Adrenal gland (tissue), 9 donors: ENCODE measurements at regions not wholly inside any gene's neighbourhood (a gene's known extent, or its start where the extent isn't known, plus 50 kb on each side); places are given as distances from the start of the nearest gene placed in this dataset.

Experiments
- DNase-seq, 7 donors: peaks; one replicate each; pipeline ENCODE4 v3.0.0-alpha.2; 2019 to 2020
- H3K27ac ChIP-seq, 5 donors: fragments of 200-600 bp; sonication (generic) in 4 of 5; 1 replicate in 3 of 5; 2 replicates in 2 of 5; pipeline versions ENCODE4 v1.5.1 to v1.8.0; 2016 to 2020; ENCODE audit warnings: mild to moderate bottlenecking in 1 of 5
- H3K27me3 ChIP-seq: fragments of 200-600 bp; 2 replicates; pipeline ENCODE4 v1.8.0; 2021
- H3K36me3 ChIP-seq, 2 donors: fragments of 200-600 bp; replicated peaks in 1 of 2; 1 replicate in 1 of 2; 2 replicates in 1 of 2; pipeline versions ENCODE4 v1.5.1 to v1.8.0; 2018 to 2022
- H3K4me1 ChIP-seq, 2 donors: fragments of 200-600 bp; replicated peaks in 1 of 2; 1 replicate in 1 of 2; 2 replicates in 1 of 2; pipeline versions ENCODE4 v1.5.1 to v1.8.0; 2018 to 2021
- H3K4me3 ChIP-seq, 4 donors: fragments of 200-600 bp; sonication (generic) in 3 of 4; one replicate each; pipeline ENCODE4 v1.5.1; 2016 to 2018
- H3K9me3 ChIP-seq, 3 donors: fragments of 200-600 bp; sonication (generic) in 1 of 3; replicated peaks in 1 of 3; 1 replicate in 2 of 3; 2 replicates in 1 of 3; pipeline versions ENCODE4 v1.5.1 to v1.8.0; 2016 to 2021
- POLR2A ChIP-seq, 2 donors: fragments of 450-650 bp; IDR thresholded peaks; one replicate each; pipeline ENCODE4 v1.6.1; 2017; ENCODE audit warnings: antibody characterized with exemption in 2 of 2, mild to moderate bottlenecking in 2 of 2, moderate library complexity in 1 of 2
- WGBS, 4 donors: extraction: QIAGEN DNeasy Blood & Tissue Kit in 2 of 4; methylation state at CpG; one replicate each; pipeline versions ENCODE4 v1.1.5 to v1.1.7; 2013 to 2017; 5-methylcytosine and 5-hydroxymethylcytosine counted together
- intact Hi-C, 2 donors: fragments of 100-400 bp; cut with DNase I; formaldehyde crosslinking; loops; one replicate each; pipeline versions ENCODE4 v1.14.1 to v1.15.0; 2022 to 2023
- TF ChIP-seq, protein P1 (sequence below), 6 experiments: fragments of 450-650 bp in 4 of 6; fragments of 200-600 bp in 2 of 6; sonication (generic) in 1 of 6; IDR thresholded peaks; 1 replicate in 5 of 6; 2 replicates in 1 of 6; pipeline versions ENCODE4 v1.5.1 to v1.8.0; 2016 to 2021; ENCODE audit warnings: antibody characterized with exemption in 6 of 6, mild to moderate bottlenecking in 2 of 6, moderate library complexity in 1 of 6
- donor health status: healthy with polysubstance abuse.
- donor health status: Bipolar disorder and iron deficiency.
- donor health status: DM: yes; HTN: yes; CAD: no.
- donor health status: DM: no; HTN: no; CAD: no.
- donor health status: DM: no; HTN: no; CAD: no.

GRCh38 chr15:69542028-69542427 is 89.4 kb downstream of the RPLP1 start:
- no peak overlapping the region for H3K27ac ChIP-seq
- H3K9me3 ChIP-seq: no peaks in the 10 kb centered on the region
- H3K27me3 ChIP-seq: no peaks in the 10 kb centered on the region
- DNase-seq: no peak
- intact Hi-C loops: no loop called here
- H3K4me3 ChIP-seq: no peak overlapping the region
- H3K36me3 ChIP-seq: no peaks in the 10 kb centered on the region
- H3K4me1 ChIP-seq: no peaks in the 10 kb centered on the region
- no peak for TF ChIP-seq POLR2A (IDR thresholded peaks at IDR 0.05)
- TF ChIP-seq, protein P1, sequence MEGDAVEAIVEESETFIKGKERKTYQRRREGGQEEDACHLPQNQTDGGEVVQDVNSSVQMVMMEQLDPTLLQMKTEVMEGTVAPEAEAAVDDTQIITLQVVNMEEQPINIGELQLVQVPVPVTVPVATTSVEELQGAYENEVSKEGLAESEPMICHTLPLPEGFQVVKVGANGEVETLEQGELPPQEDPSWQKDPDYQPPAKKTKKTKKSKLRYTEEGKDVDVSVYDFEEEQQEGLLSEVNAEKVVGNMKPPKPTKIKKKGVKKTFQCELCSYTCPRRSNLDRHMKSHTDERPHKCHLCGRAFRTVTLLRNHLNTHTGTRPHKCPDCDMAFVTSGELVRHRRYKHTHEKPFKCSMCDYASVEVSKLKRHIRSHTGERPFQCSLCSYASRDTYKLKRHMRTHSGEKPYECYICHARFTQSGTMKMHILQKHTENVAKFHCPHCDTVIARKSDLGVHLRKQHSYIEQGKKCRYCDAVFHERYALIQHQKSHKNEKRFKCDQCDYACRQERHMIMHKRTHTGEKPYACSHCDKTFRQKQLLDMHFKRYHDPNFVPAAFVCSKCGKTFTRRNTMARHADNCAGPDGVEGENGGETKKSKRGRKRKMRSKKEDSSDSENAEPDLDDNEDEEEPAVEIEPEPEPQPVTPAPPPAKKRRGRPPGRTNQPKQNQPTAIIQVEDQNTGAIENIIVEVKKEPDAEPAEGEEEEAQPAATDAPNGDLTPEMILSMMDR (IDR thresholded peaks at IDR 0.05): no peak
- WGBS, 4 donors: 89 to 95% (median 90%) methylated on average over 7 of the region's 7 CpGs

DNA sequence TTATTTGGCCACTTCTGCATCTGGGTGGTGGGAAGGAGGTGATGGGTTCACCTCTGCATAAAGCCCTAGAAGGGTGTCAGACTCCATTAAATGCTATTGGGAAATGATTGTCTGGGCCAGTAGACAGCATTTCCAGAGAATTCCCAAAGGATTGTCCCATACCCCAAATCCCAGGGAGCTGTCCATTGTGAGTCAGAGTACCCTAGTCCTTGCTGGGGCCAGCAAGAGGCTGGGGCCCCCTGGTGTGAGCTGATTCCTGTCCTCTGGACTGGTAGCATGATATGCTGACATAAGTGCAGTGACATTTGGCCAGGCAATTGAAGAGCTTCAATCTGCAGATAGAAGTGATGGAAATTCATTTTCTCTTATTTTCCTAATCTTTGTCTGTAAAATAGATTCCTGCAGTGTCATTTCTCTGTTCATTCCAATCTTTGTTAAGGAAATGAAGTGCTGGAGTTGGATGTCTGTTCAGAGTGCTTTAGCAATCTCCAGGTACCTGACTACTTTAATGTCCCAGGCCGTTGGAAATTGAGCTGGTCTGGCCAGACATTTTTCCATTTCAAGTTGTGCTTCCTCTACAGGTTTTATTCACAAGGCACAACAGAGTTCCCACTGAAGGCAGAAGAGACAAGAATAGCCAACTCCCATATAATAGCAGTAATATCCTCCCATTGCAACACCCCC is 91.2 kb downstream of the RPLP1 start:
- no peak overlapping the region for H3K27ac ChIP-seq
- no peaks in the 10 kb centered on the region for H3K4me1 ChIP-seq
- intact Hi-C loops: no loop called here
- no peaks in the 10 kb centered on the region for H3K36me3 ChIP-seq
- TF ChIP-seq POLR2A (IDR thresholded peaks at IDR 0.05): no peak
- TF ChIP-seq, protein P1 (IDR thresholded peaks at IDR 0.05): no peak
- WGBS, 4 donors: 52 to 65% (median 54%) methylated on average over 1 of the region's 1 CpG
- H3K9me3 ChIP-seq: no peaks in the 10 kb centered on the region
- H3K4me3 ChIP-seq: no peak overlapping the region
- DNase-seq: no peak
- H3K27me3 ChIP-seq: peaks cover 4% of the 10 kb centered on the region

GRCh38 chr15:69544365-69545113 is 91.9 kb downstream of the RPLP1 start:
- DNase-seq: no peak
- no peaks in the 10 kb centered on the region for H3K36me3 ChIP-seq
- no peak overlapping the region for H3K27ac ChIP-seq
- intact Hi-C loops: no loop called here
- H3K27me3 ChIP-seq: peaks cover 4% of the 10 kb centered on the region
- no peaks in the 10 kb centered on the region for H3K4me1 ChIP-seq
- H3K4me3 ChIP-seq: no peak overlapping the region
- 70 to 73% (median 71%) methylated on average over 6 of the region's 6 CpGs for WGBS, 4 donors
- H3K9me3 ChIP-seq: no peaks in the 10 kb centered on the region
- TF ChIP-seq, protein P1 (IDR thresholded peaks at IDR 0.05): no peak
- TF ChIP-seq POLR2A (IDR thresholded peaks at IDR 0.05): no peak

DNA sequence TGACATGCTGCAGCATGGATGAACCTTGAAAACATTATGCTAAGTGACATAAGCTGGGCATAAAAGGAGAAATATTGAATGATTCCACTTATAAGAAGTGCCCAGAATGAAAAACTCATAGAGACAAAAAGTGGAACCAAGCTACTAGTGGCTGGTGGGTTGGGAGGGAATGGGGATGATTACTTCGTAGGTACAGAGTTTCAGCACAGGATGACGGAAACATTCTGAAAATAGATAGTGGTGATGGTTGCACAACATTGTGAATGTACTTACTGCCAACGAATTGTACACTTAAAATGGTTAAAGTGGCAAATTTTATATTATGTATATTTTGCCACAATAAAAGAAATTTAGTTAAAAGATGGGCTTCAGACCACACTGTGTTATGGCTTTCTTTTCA is 93.6 kb downstream of the RPLP1 start:
- no peak overlapping the region for H3K4me3 ChIP-seq
- peaks cover 4% of the 10 kb centered on the region for H3K27me3 ChIP-seq
- no peaks in the 10 kb centered on the region for H3K9me3 ChIP-seq
- TF ChIP-seq, protein P1 (IDR thresholded peaks at IDR 0.05): no peak
- no peak for TF ChIP-seq POLR2A (IDR thresholded peaks at IDR 0.05)
- no peaks in the 10 kb centered on the region for H3K36me3 ChIP-seq
- 32 to 76% (median 40%) methylated on average over 3 of the region's 3 CpGs for WGBS, 4 donors
- no peak overlapping the region for H3K27ac ChIP-seq
- no peaks in the 10 kb centered on the region for H3K4me1 ChIP-seq
- intact Hi-C loops: no loop called here
- DNase-seq: no peak
